HCT116 (cell line): ENCODE measurements at regions not wholly inside any gene's neighbourhood (a gene's known extent, or its start where the extent isn't known, plus 50 kb on each side); places are given as distances from the start of the nearest gene placed in this dataset.

Experiments used
- EZH2 ChIP-seq: fragments of 200-600 bp; sonication (generic); IDR thresholded peaks from 2 replicates; pipeline ENCODE4 v1.6.1; 2017; ENCODE audit warnings: antibody characterized with exemption, mixed run types
- EZH2phosphoT487 ChIP-seq: fragments of 200-600 bp; IDR thresholded peaks from 2 replicates; pipeline ENCODE4 v1.6.1; 2018; ENCODE audit warnings: antibody characterized with exemption, borderline replicate concordance
- FOSL1 ChIP-seq: IDR thresholded peaks from 2 replicates; pipeline ENCODE4 v1.6.1; 2012; ENCODE audit warnings: low read depth
- POLR2A ChIP-seq: IDR thresholded peaks from 2 replicates; pipeline ENCODE4 v1.7.0; 2011; ENCODE audit warnings: borderline replicate concordance; ENCODE audit not compliant: insufficient read depth, insufficient read length; ENCODE audit errors: extremely low read depth
- POLR2AphosphoS5 ChIP-seq: IDR thresholded peaks from 2 replicates; pipeline ENCODE4 v1.6.1; 2011; ENCODE audit warnings: mild to moderate bottlenecking, low read depth, low read length, moderate library complexity
- RAD21 ChIP-seq: IDR thresholded peaks from 2 replicates; pipeline ENCODE4 v1.6.1; 2012; ENCODE audit warnings: low read depth, mild to moderate bottlenecking
- SIN3A ChIP-seq: IDR thresholded peaks from 2 replicates; pipeline ENCODE4 v1.6.1; 2012; ENCODE audit warnings: low read depth
- SP1 ChIP-seq: IDR thresholded peaks from 2 replicates; pipeline ENCODE4 v1.6.1; 2012; ENCODE audit warnings: low read depth
- SRF ChIP-seq: IDR thresholded peaks from 2 replicates; pipeline ENCODE4 v1.6.1; 2012; ENCODE audit warnings: low read depth
- TF ChIP-seq, protein P1 (sequence below), 3 experiments: fragments of 200-600 bp in 1 of 3; sonication (generic) in 1 of 3; IDR thresholded peaks in 2 of 3; conservative IDR thresholded peaks in 1 of 3; 2 replicates each; pipeline ENCODE4 v1.5.1; 2012 to 2017; ENCODE audit warnings: low read depth in 2 of 3, low read length in 2 of 3, antibody characterized with exemption in 1 of 3, borderline replicate concordance in 1 of 3, control low read depth in 1 of 3, mild to moderate bottlenecking in 1 of 3, mixed read lengths in 1 of 3, mixed run types in 1 of 3, moderate library complexity in 1 of 3; ENCODE audit not compliant: insufficient read depth in 1 of 3
- TF ChIP-seq, protein P2 (sequence below): IDR thresholded peaks from 2 replicates; pipeline ENCODE4 v1.6.1; 2012

DNA sequence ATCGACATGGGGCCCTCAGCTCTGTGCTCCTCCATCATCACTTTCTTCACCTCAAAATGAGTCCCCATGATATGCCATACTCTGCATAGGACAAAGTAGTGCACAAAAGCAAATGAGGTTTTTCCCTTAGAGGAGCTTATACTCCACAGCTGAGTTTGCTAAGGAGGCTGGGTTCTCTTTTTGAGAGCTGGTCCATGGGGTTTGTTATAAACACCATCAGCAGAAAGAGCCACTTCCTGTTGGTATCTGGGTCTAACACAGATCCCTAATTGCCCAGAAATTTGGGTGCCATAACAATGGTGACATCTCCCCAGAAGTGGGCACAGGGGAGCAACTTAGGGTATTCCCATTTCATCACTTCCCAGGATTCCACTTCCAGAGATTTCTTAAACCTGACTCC, 395.7 kb downstream of the FOXO1 start:
- no peak for TF ChIP-seq SIN3A
- no peak for TF ChIP-seq EZH2phosphoT487
- TF ChIP-seq, protein P1, sequence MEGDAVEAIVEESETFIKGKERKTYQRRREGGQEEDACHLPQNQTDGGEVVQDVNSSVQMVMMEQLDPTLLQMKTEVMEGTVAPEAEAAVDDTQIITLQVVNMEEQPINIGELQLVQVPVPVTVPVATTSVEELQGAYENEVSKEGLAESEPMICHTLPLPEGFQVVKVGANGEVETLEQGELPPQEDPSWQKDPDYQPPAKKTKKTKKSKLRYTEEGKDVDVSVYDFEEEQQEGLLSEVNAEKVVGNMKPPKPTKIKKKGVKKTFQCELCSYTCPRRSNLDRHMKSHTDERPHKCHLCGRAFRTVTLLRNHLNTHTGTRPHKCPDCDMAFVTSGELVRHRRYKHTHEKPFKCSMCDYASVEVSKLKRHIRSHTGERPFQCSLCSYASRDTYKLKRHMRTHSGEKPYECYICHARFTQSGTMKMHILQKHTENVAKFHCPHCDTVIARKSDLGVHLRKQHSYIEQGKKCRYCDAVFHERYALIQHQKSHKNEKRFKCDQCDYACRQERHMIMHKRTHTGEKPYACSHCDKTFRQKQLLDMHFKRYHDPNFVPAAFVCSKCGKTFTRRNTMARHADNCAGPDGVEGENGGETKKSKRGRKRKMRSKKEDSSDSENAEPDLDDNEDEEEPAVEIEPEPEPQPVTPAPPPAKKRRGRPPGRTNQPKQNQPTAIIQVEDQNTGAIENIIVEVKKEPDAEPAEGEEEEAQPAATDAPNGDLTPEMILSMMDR (IDR thresholded peaks at IDR 0.05 in 2 of 3, conservative IDR thresholded peaks at IDR 0.05 in 1 of 3; ENCODE audit: borderline replicate concordance in 1 of 3, insufficient read depth in 1 of 3, low read depth in 2 of 3, low read length in 2 of 3): no peak
- TF ChIP-seq, protein P2, sequence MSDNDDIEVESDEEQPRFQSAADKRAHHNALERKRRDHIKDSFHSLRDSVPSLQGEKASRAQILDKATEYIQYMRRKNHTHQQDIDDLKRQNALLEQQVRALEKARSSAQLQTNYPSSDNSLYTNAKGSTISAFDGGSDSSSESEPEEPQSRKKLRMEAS: no peak
- no peak for TF ChIP-seq EZH2
- TF ChIP-seq POLR2A: no peak
- TF ChIP-seq POLR2AphosphoS5: no peak
- no peak for TF ChIP-seq SRF
- TF ChIP-seq RAD21: no peak
- no peak for TF ChIP-seq FOSL1
- TF ChIP-seq SP1: no peak
